ENCODE measurements at regions not wholly inside any gene's neighbourhood (a gene's known extent, or its start where the extent isn't known, plus 50 kb on each side); places are given as distances from the start of the nearest gene placed in this dataset.

DNA sequence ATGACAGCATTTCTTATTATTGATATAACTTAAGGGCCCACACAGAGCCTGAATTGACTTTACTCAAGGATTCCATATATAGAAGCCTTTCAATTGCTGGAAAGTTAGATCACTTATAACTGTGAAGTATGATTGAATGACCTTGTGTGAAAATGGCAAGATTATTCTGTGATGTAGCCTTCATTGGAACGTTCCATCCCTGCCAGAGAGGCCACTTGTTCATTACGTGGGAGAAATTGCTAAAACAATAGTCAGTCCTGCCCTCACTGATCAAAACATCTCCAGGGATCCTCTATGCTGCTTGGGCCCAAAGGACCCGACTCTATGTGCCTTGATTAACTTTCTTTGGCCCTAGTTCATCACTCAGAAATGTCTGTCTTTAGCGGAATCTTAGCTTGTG, 159.5 kb upstream of the BLID start:
- TF ChIP-seq CTCF (IDR thresholded peaks at IDR 0.05) = no peak
- TF ChIP-seq, protein P1, sequence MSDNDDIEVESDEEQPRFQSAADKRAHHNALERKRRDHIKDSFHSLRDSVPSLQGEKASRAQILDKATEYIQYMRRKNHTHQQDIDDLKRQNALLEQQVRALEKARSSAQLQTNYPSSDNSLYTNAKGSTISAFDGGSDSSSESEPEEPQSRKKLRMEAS (CRISPR knock-in tag; IDR thresholded peaks at IDR 0.05) = no peak
- TF ChIP-seq USF2 (CRISPR knock-in tag; IDR thresholded peaks at IDR 0.05) = no peak
- TF ChIP-seq NFYB (CRISPR knock-in tag; conservative IDR thresholded peaks at IDR 0.05; ENCODE audit: low read depth) = no peak
- TF ChIP-seq ZMAT4 (CRISPR knock-in tag; IDR thresholded peaks at IDR 0.05) = no peak
- no peak for TF ChIP-seq E2F4 (CRISPR knock-in tag; IDR thresholded peaks at IDR 0.05; ENCODE audit: borderline replicate concordance, low read depth)
- TF ChIP-seq SMAD4 (CRISPR knock-in tag; IDR thresholded peaks at IDR 0.05) = no peak
- TF ChIP-seq SP1 (CRISPR knock-in tag; conservative IDR thresholded peaks at IDR 0.05) = no peak
- TF ChIP-seq MYBL2 (CRISPR knock-in tag; IDR thresholded peaks at IDR 0.05) = no peak
- no peak for TF ChIP-seq SOX15 (CRISPR knock-in tag; IDR thresholded peaks at IDR 0.05)
- no peak for TF ChIP-seq IRF2 (CRISPR knock-in tag; IDR thresholded peaks at IDR 0.05; ENCODE audit: borderline replicate concordance, low read depth)
- TF ChIP-seq JUN (CRISPR knock-in tag; IDR thresholded peaks at IDR 0.05) = no peak

All from WTC11 (cell line).